Caco-2 (cell line): ENCODE measurements at regions not wholly inside any gene's neighbourhood (a gene's known extent, or its start where the extent isn't known, plus 50 kb on each side); places are given as distances from the start of the nearest gene placed in this dataset.

ENCODE experiments used
- BruUV-seq: library from RNA; stranded (reverse); fragments of 400-500 nt; replicated peaks from 2 replicates; lab custom pipeline; 2021; lab: Mats Ljungman, UMichigan
- CTCF ChIA-PET: fragments of 300-600 bp; sonication (Branson Sonifier 250); formaldehyde crosslinking; loops from one replicate; lab custom pipeline; 2022; ENCODE audit warnings: antibody characterized with exemption; lab: Charles Lee
- POLR2A ChIA-PET: fragments of 300-600 bp; sonication (Branson Sonifier 250); formaldehyde crosslinking; loops from one replicate; lab custom pipeline; 2022; ENCODE audit warnings: antibody characterized with exemption; lab: Charles Lee
- DNase-seq, 2 experiments: peaks; one replicate each; pipeline versions ENCODE4 v3.0.0 to v3.0.0-alpha.2; 2020 to 2022
- H3K27me3 ChIP-seq: replicated peaks from 2 replicates; pipeline ENCODE4 v1.6.0; 2011; ENCODE audit warnings: low read length; ENCODE audit not compliant: control insufficient read depth, insufficient read depth
- H3K36me3 ChIP-seq: 2 replicates; pipeline ENCODE4 v1.5.1; 2011; ENCODE audit warnings: low read length; ENCODE audit not compliant: control insufficient read depth, insufficient read depth
- H3K4me1 ChIP-seq: fragments of 250-450 bp; sonication (Bioruptor Pico); 2 replicates; pipeline ENCODE4 v1.5.1; 2020; ENCODE audit warnings: mild to moderate bottlenecking
- H3K4me3 ChIP-seq: 2 replicates; pipeline ENCODE4 v1.5.1; 2011; ENCODE audit warnings: low read depth, mild to moderate bottlenecking, control low read depth, low read length
- H3K9me3 ChIP-seq: fragments of 250-450 bp; sonication (Bioruptor Pico); 2 replicates; pipeline ENCODE4 v1.5.1; 2020; ENCODE audit warnings: mild to moderate bottlenecking, moderate library complexity
- H3K27ac Mint-ChIP-seq: one replicate; pipeline ENCODE4 v1.8.0; 2022; ENCODE audit warnings: mixed read lengths; ENCODE audit not compliant: unreplicated experiment
- H3K27me3 Mint-ChIP-seq: one replicate; pipeline ENCODE4 v1.8.0; 2022; ENCODE audit warnings: mixed read lengths; ENCODE audit not compliant: insufficient read depth, unreplicated experiment
- H3K36me3 Mint-ChIP-seq: one replicate; pipeline ENCODE4 v1.8.0; 2022; ENCODE audit warnings: mild to moderate bottlenecking, mixed read lengths; ENCODE audit not compliant: insufficient read depth, unreplicated experiment
- H3K4me1 Mint-ChIP-seq: one replicate; pipeline ENCODE4 v1.8.0; 2022; ENCODE audit warnings: low read depth, mixed read lengths; ENCODE audit not compliant: unreplicated experiment
- H3K4me3 Mint-ChIP-seq: one replicate; pipeline ENCODE4 v1.8.0; 2022; ENCODE audit warnings: mild to moderate bottlenecking, moderate library complexity, mixed read lengths; ENCODE audit not compliant: unreplicated experiment
- H3K9me3 Mint-ChIP-seq: one replicate; pipeline ENCODE4 v1.8.0; 2022; ENCODE audit warnings: mixed read lengths; ENCODE audit not compliant: unreplicated experiment
- intact Hi-C: fragments of 100-400 bp; cut with micrococcal nuclease; formaldehyde crosslinking; loops from one replicate; pipeline ENCODE4 v1.10.0; 2022; ENCODE audit not compliant: unreplicated experiment
- TF ChIP-seq, protein P1 (sequence below), 2 experiments: fragments of 200-600 bp in 1 of 2; IDR thresholded peaks; 1 replicate in 1 of 2; 2 replicates in 1 of 2; pipeline versions ENCODE4 v1.5.1 to v1.8.0; 2011 to 2022; ENCODE audit warnings: antibody characterized with exemption in 1 of 2, control low read depth in 1 of 2, inconsistent platforms in 1 of 2, low read depth in 1 of 2, low read length in 1 of 2, mild to moderate bottlenecking in 1 of 2, moderate library complexity in 1 of 2; ENCODE audit not compliant: insufficient read depth in 1 of 2, severe bottlenecking in 1 of 2, unreplicated experiment in 1 of 2

DNA sequence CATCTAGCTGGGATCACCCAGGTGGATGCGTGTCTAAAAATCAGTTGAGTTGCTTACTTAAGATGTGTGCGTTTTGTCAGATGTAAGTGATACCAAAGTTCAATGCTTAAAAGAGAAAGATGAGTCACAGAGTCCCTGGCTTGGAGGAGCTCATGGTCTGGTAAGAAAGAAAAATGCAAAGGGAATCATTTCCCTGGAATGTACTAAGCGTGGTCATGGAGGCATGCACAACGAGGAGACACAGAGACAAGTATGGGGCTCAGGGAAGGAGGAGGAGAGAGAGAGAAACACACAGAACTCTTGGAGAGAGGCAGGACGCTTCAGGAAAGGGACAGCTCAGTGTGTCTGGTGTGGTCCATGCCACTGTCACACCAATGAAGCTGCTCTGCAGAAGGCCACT, 186.9 kb upstream of the GMDS start:
- H3K4me1 Mint-ChIP-seq, result peaks cover 14% of the 10 kb centered on the region
- H3K36me3 Mint-ChIP-seq, result no peaks in the 10 kb centered on the region
- H3K27me3 Mint-ChIP-seq, result no peaks in the 10 kb centered on the region
- intact Hi-C loops, result no loop called here
- no peaks in the 10 kb centered on the region for H3K9me3 ChIP-seq
- TF ChIP-seq, protein P1, sequence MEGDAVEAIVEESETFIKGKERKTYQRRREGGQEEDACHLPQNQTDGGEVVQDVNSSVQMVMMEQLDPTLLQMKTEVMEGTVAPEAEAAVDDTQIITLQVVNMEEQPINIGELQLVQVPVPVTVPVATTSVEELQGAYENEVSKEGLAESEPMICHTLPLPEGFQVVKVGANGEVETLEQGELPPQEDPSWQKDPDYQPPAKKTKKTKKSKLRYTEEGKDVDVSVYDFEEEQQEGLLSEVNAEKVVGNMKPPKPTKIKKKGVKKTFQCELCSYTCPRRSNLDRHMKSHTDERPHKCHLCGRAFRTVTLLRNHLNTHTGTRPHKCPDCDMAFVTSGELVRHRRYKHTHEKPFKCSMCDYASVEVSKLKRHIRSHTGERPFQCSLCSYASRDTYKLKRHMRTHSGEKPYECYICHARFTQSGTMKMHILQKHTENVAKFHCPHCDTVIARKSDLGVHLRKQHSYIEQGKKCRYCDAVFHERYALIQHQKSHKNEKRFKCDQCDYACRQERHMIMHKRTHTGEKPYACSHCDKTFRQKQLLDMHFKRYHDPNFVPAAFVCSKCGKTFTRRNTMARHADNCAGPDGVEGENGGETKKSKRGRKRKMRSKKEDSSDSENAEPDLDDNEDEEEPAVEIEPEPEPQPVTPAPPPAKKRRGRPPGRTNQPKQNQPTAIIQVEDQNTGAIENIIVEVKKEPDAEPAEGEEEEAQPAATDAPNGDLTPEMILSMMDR (IDR thresholded peaks at IDR 0.05; ENCODE audit: insufficient read depth in 1 of 2, low read depth in 1 of 2, low read length in 1 of 2, severe bottlenecking in 1 of 2, unreplicated experiment in 1 of 2), result no peak
- H3K4me3 ChIP-seq, result no peak overlapping the region
- CTCF ChIA-PET, result no interaction called here
- H3K9me3 Mint-ChIP-seq, result no peaks in the 10 kb centered on the region
- POLR2A ChIA-PET, result no interaction called here
- no peak overlapping the region for H3K4me3 Mint-ChIP-seq
- BruUV-seq, result no TSS peak
- DNase-seq, result no peak
- H3K27me3 ChIP-seq, result no peaks in the 10 kb centered on the region
- no peaks in the 10 kb centered on the region for H3K36me3 ChIP-seq
- no peak overlapping the region for H3K27ac Mint-ChIP-seq
- peaks cover 7% of the 10 kb centered on the region for H3K4me1 ChIP-seq

DNA sequence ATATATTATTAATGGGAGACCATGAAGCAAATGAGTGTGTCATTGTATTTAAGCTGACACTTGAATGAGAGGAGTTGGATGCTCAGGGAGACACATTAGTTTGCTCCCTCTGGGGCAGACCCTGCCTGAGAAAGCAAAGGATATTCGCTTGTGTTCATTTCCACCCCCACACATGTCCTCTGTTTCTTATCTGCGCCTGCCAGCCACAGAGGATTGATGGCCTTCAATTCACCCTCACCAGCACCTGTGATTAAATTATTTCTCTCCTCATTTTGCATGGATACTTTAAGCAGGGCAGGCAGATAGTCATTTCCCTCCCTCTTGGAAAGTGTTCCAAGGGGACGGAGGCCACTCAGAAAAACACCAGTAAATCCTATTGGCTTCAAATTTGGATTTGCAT, 185.2 kb upstream of the GMDS start:
- Histone ChIP-seq H3K36me3 (no peaks in the 10 kb centered on the region), H3K27me3 (no peaks in the 10 kb centered on the region), H3K4me3 (no peak overlapping the region), H3K4me1 (peaks cover 7% of the 10 kb centered on the region), H3K9me3 (no peaks in the 10 kb centered on the region)
- Mint-ChIP-seq H3K4me3 (no peak overlapping the region), H3K27ac (no peak overlapping the region), H3K4me1 (peaks cover 14% of the 10 kb centered on the region), H3K9me3 (no peaks in the 10 kb centered on the region), H3K27me3 (no peaks in the 10 kb centered on the region), H3K36me3 (no peaks in the 10 kb centered on the region)
- ChIA-PET POLR2A (no interaction called here), CTCF (no interaction called here)
- no peak for DNase-seq
- no TSS peak for BruUV-seq
- intact Hi-C loops, result no loop called here
- TF ChIP-seq, protein P1 (IDR thresholded peaks at IDR 0.05; ENCODE audit: insufficient read depth in 1 of 2, low read depth in 1 of 2, low read length in 1 of 2, severe bottlenecking in 1 of 2, unreplicated experiment in 1 of 2), result no peak

DNA sequence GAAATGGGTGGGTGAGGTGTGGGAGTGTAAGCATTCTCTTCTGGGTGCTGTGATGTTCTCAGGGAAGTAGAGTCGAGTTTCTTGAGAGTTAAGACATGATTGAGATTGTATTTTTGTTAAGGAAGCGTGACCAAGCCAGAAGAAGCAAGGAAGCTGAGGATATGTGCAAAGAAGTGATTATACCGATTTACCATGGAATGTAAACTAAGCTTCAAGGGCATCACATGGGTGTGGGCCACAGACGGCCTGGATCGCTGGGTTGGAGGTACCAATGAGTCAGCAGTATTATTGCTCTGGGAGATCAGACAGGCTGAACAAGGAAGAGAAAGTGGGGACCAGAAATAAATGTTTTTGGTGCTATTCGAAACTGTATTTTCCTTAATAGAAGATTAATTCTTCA, 184.1 kb upstream of the GMDS start:
- Mint-ChIP-seq H3K4me3 (no peak overlapping the region), H3K9me3 (no peaks in the 10 kb centered on the region), H3K27me3 (no peaks in the 10 kb centered on the region), H3K27ac (no peak overlapping the region), H3K36me3 (no peaks in the 10 kb centered on the region), H3K4me1 (peaks cover 14% of the 10 kb centered on the region)
- POLR2A ChIA-PET, result no interaction called here
- Histone ChIP-seq H3K36me3 (no peaks in the 10 kb centered on the region), H3K9me3 (no peaks in the 10 kb centered on the region), H3K4me1 (peaks cover 7% of the 10 kb centered on the region), H3K4me3 (no peak overlapping the region), H3K27me3 (no peaks in the 10 kb centered on the region)
- CTCF ChIA-PET, result no interaction called here
- DNase-seq, result no peak
- no TSS peak for BruUV-seq
- intact Hi-C loops, result no loop called here
- TF ChIP-seq, protein P1 (IDR thresholded peaks at IDR 0.05; ENCODE audit: insufficient read depth in 1 of 2, low read depth in 1 of 2, low read length in 1 of 2, severe bottlenecking in 1 of 2, unreplicated experiment in 1 of 2), result no peak
